Cardiac septum (tissue), 1 donor: ENCODE measurements at regions not wholly inside any gene's neighbourhood (a gene's known extent, or its start where the extent isn't known, plus 50 kb on each side); places are given as distances from the start of the nearest gene placed in this dataset.

ENCODE experiments used
- DNase-seq: peaks from one replicate; pipeline ENCODE4 v3.0.0-alpha.2; 2020; ENCODE audit warnings: low spot score
- intact Hi-C: fragments of 100-400 bp; cut with DNase I; formaldehyde crosslinking; loops from one replicate; pipeline ENCODE4 v1.14.0; 2022
- donor health status: DM: no; HTN: no; CAD: no.

- intact Hi-C loops, result no loop called here
- DNase-seq, result no peak
Observed at GRCh38 chr18:28635530-28635929, 458.6 kb upstream of the CDH2 start.

GRCh38 chr18:28626756-28627155 is 449.8 kb upstream of the CDH2 start:
- no peak for DNase-seq
- intact Hi-C loops, result no loop called here

GRCh38 chr18:28607991-28608390 is 431.1 kb upstream of the CDH2 start:
- intact Hi-C loops, result no loop called here
- DNase-seq, result no peak

GRCh38 chr18:28606686-28607085 is 429.8 kb upstream of the CDH2 start:
- no peak for DNase-seq
- intact Hi-C loops, result no loop called here

GRCh38 chr18:28602391-28602790 is 425.5 kb upstream of the CDH2 start:
- intact Hi-C loops, result no loop called here
- no peak for DNase-seq

- DNase-seq, result no peak
- intact Hi-C loops, result no loop called here
Observed at GRCh38 chr18:28594034-28594433, 417.1 kb upstream of the CDH2 start.

- intact Hi-C loops, result no loop called here
- DNase-seq, result no peak
Observed at GRCh38 chr18:28588884-28589549, 412.1 kb upstream of the CDH2 start.

GRCh38 chr18:28584731-28585130 is 407.8 kb upstream of the CDH2 start:
- DNase-seq, result no peak
- intact Hi-C loops, result no loop called here

- DNase-seq, result no peak
- intact Hi-C loops, result no loop called here
Observed at GRCh38 chr18:28582724-28583123, 405.8 kb upstream of the CDH2 start.

- no peak for DNase-seq
- intact Hi-C loops, result no loop called here
Observed at GRCh38 chr18:28581521-28582071, 404.7 kb upstream of the CDH2 start.

GRCh38 chr18:28576941-28577340 is 400.0 kb upstream of the CDH2 start:
- DNase-seq, result no peak
- intact Hi-C loops, result no loop called here

- intact Hi-C loops, result no loop called here
Observed at GRCh38 chr18:28575123-28575522, 398.2 kb upstream of the CDH2 start.

GRCh38 chr18:28574175-28574574 is 397.2 kb upstream of the CDH2 start:
- intact Hi-C loops, result no loop called here
- no peak for DNase-seq

More at GRCh38 chr18:28575123-28575522, 398.2 kb upstream of the CDH2 start:
- no peak for DNase-seq

- DNase-seq, result no peak
- intact Hi-C loops, result no loop called here
Observed at GRCh38 chr18:28571929-28572328, 395.0 kb upstream of the CDH2 start.

GRCh38 chr18:28560331-28560730 is 383.4 kb upstream of the CDH2 start:
- intact Hi-C loops, result no loop called here
- no peak for DNase-seq

GRCh38 chr18:28559511-28559910 is 382.6 kb upstream of the CDH2 start:
- DNase-seq, result no peak
- intact Hi-C loops, result no loop called here

GRCh38 chr18:28541934-28542333 is 365.0 kb upstream of the CDH2 start:
- no peak for DNase-seq
- intact Hi-C loops, result no loop called here

- no peak for DNase-seq
- intact Hi-C loops, result no loop called here
Observed at GRCh38 chr18:28541276-28541930, 364.5 kb upstream of the CDH2 start.

- intact Hi-C loops, result no loop called here
Observed at GRCh38 chr18:28529644-28530043, 352.7 kb upstream of the CDH2 start.

GRCh38 chr18:28526196-28526595 is 349.3 kb upstream of the CDH2 start:
- intact Hi-C loops, result no loop called here
- no peak for DNase-seq

More at GRCh38 chr18:28529644-28530043, 352.7 kb upstream of the CDH2 start:
- no peak for DNase-seq

- no peak for DNase-seq
- intact Hi-C loops, result no loop called here
Observed at GRCh38 chr18:28523758-28524475, 347.0 kb upstream of the CDH2 start.
